BJ (cell line): ENCODE measurements at regions not wholly inside any gene's neighbourhood (a gene's known extent, or its start where the extent isn't known, plus 50 kb on each side); places are given as distances from the start of the nearest gene placed in this dataset.

Source experiments
- CTCF ChIA-PET: fragments of 350-600 bp; formaldehyde crosslinking; extraction: SDS; loops from one replicate; lab custom pipeline; 2021; ENCODE audit warnings: antibody characterized with exemption, inconsistent platforms; lab: Yijun Ruan, JAX
- POLR2A ChIA-PET: fragments of 300-600 bp; sonication (Branson Sonifier 250); formaldehyde crosslinking; extraction: SDS; loops from one replicate; lab custom pipeline; 2021; ENCODE audit warnings: antibody characterized with exemption; lab: Charles Lee
- DNase-seq: peaks from one replicate; pipeline ENCODE4 v3.0.0-alpha.2; 2011; ENCODE audit warnings: low read depth
- H3K27me3 ChIP-seq: 2 replicates; pipeline ENCODE4 v1.6.0; 2011; ENCODE audit warnings: low read length; ENCODE audit not compliant: control insufficient read depth, insufficient read depth
- H3K36me3 ChIP-seq: 2 replicates; pipeline ENCODE4 v1.5.1; 2011; ENCODE audit warnings: low read length; ENCODE audit not compliant: control insufficient read depth, insufficient read depth
- H3K4me3 ChIP-seq: 2 replicates; pipeline ENCODE4 v1.5.1; 2011; ENCODE audit warnings: low read depth, mild to moderate bottlenecking, control low read depth, low read length
- CTCF ChIP-seq: IDR thresholded peaks from 2 replicates; pipeline ENCODE4 v1.5.1; 2011; ENCODE audit warnings: low read depth, mild to moderate bottlenecking, control low read depth, inconsistent platforms, low read length, moderate library complexity; ENCODE audit not compliant: insufficient read depth

GRCh38 chr2:133919285-133919684 is 334.6 kb upstream of the MGAT5 start:
- CTCF ChIA-PET = interaction anchor here (1.0 to 1.7 kb wide), 2 partner anchors 13 to 18 kb away, joined by 3 read pairs; no protein-coding TSS in a partner anchor
- POLR2A ChIA-PET = no interaction called here
- no peak for DNase-seq
- Histone ChIP-seq H3K4me3 (no peak overlapping the region), H3K27me3 (no peaks in the 10 kb centered on the region), H3K36me3 (no peaks in the 10 kb centered on the region)
- TF ChIP-seq CTCF = no peak

- ChIA-PET CTCF (interaction anchor here (1.1 to 1.4 kb wide), 2 partner anchors 25 to 42 kb away, joined by 3 to 4 read pairs; no protein-coding TSS in a partner anchor), POLR2A (no interaction called here)
Observed at GRCh38 chr2:133927894-133928293, 326.0 kb upstream of the MGAT5 start.

DNA sequence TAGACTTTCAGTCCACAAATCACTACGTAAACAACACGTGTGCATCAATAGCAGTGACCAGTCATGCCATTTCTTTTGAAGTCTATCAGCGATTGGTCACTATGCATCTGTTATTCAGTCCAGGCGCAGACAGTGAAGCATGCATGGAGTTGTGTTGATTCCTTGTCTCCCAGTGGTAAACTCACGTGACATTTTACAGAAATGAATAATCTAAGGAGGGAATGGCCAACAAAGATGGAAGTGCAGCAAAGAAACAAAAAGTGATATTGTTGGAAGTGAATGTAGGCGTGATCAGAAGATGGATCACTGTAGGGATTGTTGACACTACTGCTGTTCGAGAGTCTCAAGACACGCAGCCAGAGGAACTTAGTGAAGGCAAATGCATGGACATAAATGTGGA is 317.8 kb upstream of the MGAT5 start:
- DNase-seq = no peak
- H3K27me3 ChIP-seq = no peaks in the 10 kb centered on the region
- CTCF ChIA-PET = no interaction called here
- POLR2A ChIA-PET = no interaction called here
- H3K36me3 ChIP-seq = no peaks in the 10 kb centered on the region
- no peak for TF ChIP-seq CTCF
- H3K4me3 ChIP-seq = no peak overlapping the region

More at GRCh38 chr2:133927894-133928293, 326.0 kb upstream of the MGAT5 start:
- DNase-seq = no peak
- no peak for TF ChIP-seq CTCF
- H3K36me3 ChIP-seq = no peaks in the 10 kb centered on the region
- H3K27me3 ChIP-seq = peaks cover 2% of the 10 kb centered on the region; the same call in 1 of the 2 replicates
- H3K4me3 ChIP-seq = no peak overlapping the region

DNA sequence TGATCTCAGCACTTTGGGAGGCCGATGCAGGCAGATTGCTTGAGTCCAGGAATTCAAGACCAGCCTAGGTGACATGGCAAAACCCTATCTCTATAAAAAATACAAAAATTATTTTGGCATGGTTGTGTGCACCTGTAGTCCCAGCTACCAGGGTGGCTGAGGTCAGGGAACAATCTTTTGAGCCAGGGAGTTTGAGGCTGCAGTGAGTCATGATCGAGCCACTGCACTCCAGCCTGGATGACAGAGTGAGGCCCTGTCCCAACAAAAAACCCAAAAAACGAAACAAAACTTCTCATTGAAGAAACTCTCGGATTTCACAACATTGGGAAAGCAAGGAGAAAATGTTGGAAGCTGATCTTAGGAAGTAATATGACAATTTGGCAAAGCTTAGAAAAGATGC is 317.3 kb upstream of the MGAT5 start:
- CTCF ChIA-PET = no interaction called here
- DNase-seq = no peak
- H3K4me3 ChIP-seq = no peak overlapping the region
- no peaks in the 10 kb centered on the region for H3K36me3 ChIP-seq
- POLR2A ChIA-PET = no interaction called here
- no peaks in the 10 kb centered on the region for H3K27me3 ChIP-seq
- no peak for TF ChIP-seq CTCF

DNA sequence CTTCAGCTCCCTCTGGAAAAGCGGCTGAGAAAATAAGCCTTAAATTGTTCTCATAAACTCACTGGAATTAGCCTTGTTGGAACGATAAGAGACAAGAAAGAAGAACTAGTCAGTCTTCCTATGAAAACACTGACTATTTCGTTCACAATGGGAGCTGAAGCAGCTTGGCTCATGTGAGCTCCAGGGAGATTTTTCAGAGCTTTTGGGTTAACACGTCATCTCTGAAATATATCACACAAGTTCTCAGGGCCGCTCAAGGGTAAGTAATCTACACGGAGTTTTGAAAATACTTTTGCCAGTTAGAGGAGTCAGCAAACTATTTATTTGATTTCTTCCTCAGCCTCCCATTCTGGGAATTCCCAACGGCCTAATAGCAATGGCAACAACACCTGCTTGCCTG is 316.2 kb upstream of the MGAT5 start:
- no peak for DNase-seq
- no peak overlapping the region for H3K4me3 ChIP-seq
- POLR2A ChIA-PET = no interaction called here
- CTCF ChIA-PET = interaction anchor here (0.6 to 0.8 kb wide), 2 partner anchors 19 to 59 kb away, joined by 3 read pairs; no protein-coding TSS in a partner anchor
- no peak for TF ChIP-seq CTCF
- H3K27me3 ChIP-seq = no peaks in the 10 kb centered on the region
- H3K36me3 ChIP-seq = no peaks in the 10 kb centered on the region
